SK-N-MC (cell line): ENCODE measurements at regions not wholly inside any gene's neighbourhood (a gene's known extent, or its start where the extent isn't known, plus 50 kb on each side); places are given as distances from the start of the nearest gene placed in this dataset.

ENCODE experiments used
- EZH2 ChIP-seq: fragments of 200-600 bp; sonication (generic); IDR thresholded peaks from one replicate; pipeline ENCODE4 v1.6.1; 2017; ENCODE audit warnings: antibody characterized with exemption
- FOXP2 ChIP-seq: optimal IDR thresholded peaks from 2 replicates; pipeline ENCODE3; 2011; ENCODE audit warnings: mild to moderate bottlenecking, moderate library complexity; ENCODE audit not compliant: insufficient read depth; ENCODE audit errors: extremely low read length, control extremely low read depth
- POLR2AphosphoS5 ChIP-seq: IDR thresholded peaks from 2 replicates; pipeline ENCODE4 v1.6.1; 2012; ENCODE audit warnings: mild to moderate bottlenecking, low read depth, low read length, borderline replicate concordance

- TF ChIP-seq POLR2AphosphoS5 (no peak), EZH2 (no peak), FOXP2 (no peak)
These were observed 179.6 kb upstream of the SGCD start for GRCh38 chr5:156147261-156147943.
